ENCODE measurements at regions not wholly inside any gene's neighbourhood (a gene's known extent, or its start where the extent isn't known, plus 50 kb on each side); places are given as distances from the start of the nearest gene placed in this dataset.

GRCh38 chr5:123266365-123266764 lies 156.8 kb downstream of the CEP120 start:
- Histone ChIP-seq H3K4me3 (no peak overlapping the region), H3K27ac (no peak overlapping the region)
- no peak for TF ChIP-seq CTCF (IDR thresholded peaks at IDR 0.05)
- DNase-seq (ENCODE audit: low spot score): no peak

- no peak for DNase-seq (ENCODE audit: low spot score)
- Histone ChIP-seq H3K4me3 (no peak overlapping the region), H3K27ac (peak overlapping the region in 1 of 2 donors; percentile 40)
- TF ChIP-seq CTCF (IDR thresholded peaks at IDR 0.05): no peak
Measured at GRCh38 chr5:123265551-123265950, 157.7 kb downstream of the CEP120 start.

GRCh38 chr5:123264394-123264793 lies 158.8 kb downstream of the CEP120 start:
- Histone ChIP-seq H3K27ac (peak overlapping the region; percentile 40 to 62), H3K4me3 (no peak overlapping the region)
- TF ChIP-seq CTCF (IDR thresholded peaks at IDR 0.05): no peak
- no peak for DNase-seq (ENCODE audit: low spot score)

- Histone ChIP-seq H3K4me3 (no peak overlapping the region), H3K27ac (peak overlapping the region in 1 of 2 donors; percentile 62)
- no peak for DNase-seq (ENCODE audit: low spot score)
- TF ChIP-seq CTCF (IDR thresholded peaks at IDR 0.05): no peak
Measured at GRCh38 chr5:123263859-123264258, 159.3 kb downstream of the CEP120 start.

GRCh38 chr5:123262216-123262823 lies 160.9 kb downstream of the CEP120 start:
- peak overlapping the region; percentile 62 to 65 for H3K27ac ChIP-seq
- peak overlapping the region; percentile 11 for H3K4me3 ChIP-seq
- no peak for TF ChIP-seq CTCF (IDR thresholded peaks at IDR 0.05)
- no peak for DNase-seq (ENCODE audit: low spot score)

GRCh38 chr5:123261752-123262151 lies 161.5 kb downstream of the CEP120 start:
- Histone ChIP-seq H3K4me3 (no peak overlapping the region), H3K27ac (peak overlapping the region; percentile 25 to 65)
- TF ChIP-seq CTCF (IDR thresholded peaks at IDR 0.05): no peak
- no peak for DNase-seq (ENCODE audit: low spot score)

- no peak for DNase-seq (ENCODE audit: low spot score)
- no peak overlapping the region for H3K27ac ChIP-seq
- no peak overlapping the region for H3K4me3 ChIP-seq
- TF ChIP-seq CTCF (IDR thresholded peaks at IDR 0.05): no peak
Measured at GRCh38 chr5:123249446-123249845, 160.4 kb downstream of the PRDM6 start.

Data from coronary artery (tissue), 2 donors.